Astrocyte of the spinal cord (primary cell): ENCODE measurements at regions not wholly inside any gene's neighbourhood (a gene's known extent, or its start where the extent isn't known, plus 50 kb on each side); places are given as distances from the start of the nearest gene placed in this dataset.
"Not testable (repeated sequence)": the region's sequence is repeated elsewhere in the genome, so short reads cannot be mapped to it uniquely, and the experiment has no call there.

Experiments used
- DNase-seq: peaks from one replicate; pipeline ENCODE4 v3.0.0; 2011; ENCODE audit warnings: low read depth, low spot score
- H3K4me3 ChIP-seq: 2 replicates; pipeline ENCODE4 v1.5.1; 2011; ENCODE audit warnings: low read depth, mild to moderate bottlenecking, low read length, moderate library complexity
- CTCF ChIP-seq: IDR thresholded peaks from 2 replicates; pipeline ENCODE4 v1.5.1; 2012; ENCODE audit warnings: low read depth, mild to moderate bottlenecking, low read length, inconsistent platforms
- in situ Hi-C: cut with HindIII; loops from 2 replicates; pipeline ENCODE4 v1.10.0; 2017; ENCODE audit warnings: low sequenced_read_pairs

- DNase-seq, result no peak
- TF ChIP-seq CTCF, result no peak
- in situ Hi-C loops, result no loop called here
- H3K4me3 ChIP-seq, result no peak overlapping the region
These were observed 228.0 kb upstream of the GPR149 start for GRCh38 chr3:154658000-154658399.

GRCh38 chr3:154657218-154657617 is 227.2 kb upstream of the GPR149 start:
- no peak overlapping the region for H3K4me3 ChIP-seq
- TF ChIP-seq CTCF, result no peak
- no peak for DNase-seq
- in situ Hi-C loops, result no loop called here

GRCh38 chr3:154656486-154656885 is 226.5 kb upstream of the GPR149 start:
- H3K4me3 ChIP-seq, result no peak overlapping the region
- no peak for DNase-seq
- in situ Hi-C loops, result no loop called here
- no peak for TF ChIP-seq CTCF

- in situ Hi-C loops, result no loop called here
- no peak for TF ChIP-seq CTCF
- no peak for DNase-seq
- H3K4me3 ChIP-seq, result no peak overlapping the region
These were observed 212.2 kb upstream of the GPR149 start for GRCh38 chr3:154642145-154642544.

GRCh38 chr3:154625756-154626155 is 195.8 kb upstream of the GPR149 start:
- no peak for TF ChIP-seq CTCF
- DNase-seq, result no peak
- in situ Hi-C loops, result no loop called here
- no peak overlapping the region for H3K4me3 ChIP-seq

GRCh38 chr3:154619621-154620020 is 189.6 kb upstream of the GPR149 start:
- DNase-seq, H3K4me3 ChIP-seq, in situ Hi-C loops: not testable (repeated sequence)

- H3K4me3 ChIP-seq, result no peak overlapping the region
- in situ Hi-C loops, result no loop called here
- DNase-seq, result no peak
- no peak for TF ChIP-seq CTCF
These were observed 186.3 kb upstream of the GPR149 start for GRCh38 chr3:154616298-154616697.
